H1 (cell line): ENCODE measurements at regions not wholly inside any gene's neighbourhood (a gene's known extent, or its start where the extent isn't known, plus 50 kb on each side); places are given as distances from the start of the nearest gene placed in this dataset.

Experiments used
- CTCF ChIA-PET: fragments of 300-600 bp; sonication (Branson Sonifier 250); formaldehyde crosslinking; loops from one replicate; lab custom pipeline; 2021; ENCODE audit not compliant: partially characterized antibody; lab: Charles Lee
- POLR2A ChIA-PET: fragments of 300-600 bp; sonication (Branson Sonifier 250); formaldehyde crosslinking; loops from one replicate; lab custom pipeline; 2021; ENCODE audit warnings: inconsistent platforms; ENCODE audit not compliant: partially characterized antibody; lab: Charles Lee
- DNase-seq, 2 experiments: peaks; one replicate each; pipeline versions ENCODE4 v3.0.0 to v3.0.0-alpha.2; 2010 to 2022; ENCODE audit warnings: low spot score in 2 of 2, low read depth in 1 of 2, mixed read lengths in 1 of 2
- FAIRE-seq: peaks from 2 replicates; lab custom pipeline; 2011; peaks lifted over from hg19 to GRCh38; lab: Jason Lieb, UNC
- H2AFZ ChIP-seq: 2 replicates; pipeline ENCODE4 v1.8.1; 2012; ENCODE audit warnings: low read length, inconsistent platforms
- H2AK5ac ChIP-seq: 2 replicates; pipeline ENCODE4 v1.6.1; 2013; ENCODE audit warnings: low read depth, low read length
- H2BK120ac ChIP-seq: replicated peaks from 2 replicates; pipeline ENCODE3; 2013; ENCODE audit warnings: low read depth, low read length, inconsistent platforms
- H2BK12ac ChIP-seq: 2 replicates; pipeline ENCODE4 v1.6.1; 2013; ENCODE audit warnings: low read depth, low read length
- H2BK15ac ChIP-seq: 2 replicates; pipeline ENCODE4 v1.6.1; 2013; ENCODE audit warnings: low read length
- H2BK20ac ChIP-seq: 2 replicates; pipeline ENCODE4 v1.6.1; 2013; ENCODE audit warnings: low read length
- H2BK5ac ChIP-seq: 2 replicates; pipeline ENCODE4 v1.6.1; 2013; ENCODE audit warnings: low read depth, low read length
- H3K14ac ChIP-seq: 2 replicates; pipeline ENCODE4 v1.6.1; 2013; ENCODE audit warnings: inconsistent platforms; ENCODE audit not compliant: insufficient read length
- H3K18ac ChIP-seq: 2 replicates; pipeline ENCODE4 v1.6.1; 2013; ENCODE audit warnings: low read length; ENCODE audit errors: extremely low read depth
- H3K23ac ChIP-seq: 2 replicates; pipeline ENCODE4 v1.6.1; 2013; ENCODE audit warnings: inconsistent platforms; ENCODE audit not compliant: insufficient read length
- H3K23me2 ChIP-seq: 2 replicates; pipeline ENCODE4 v1.6.1; 2013; ENCODE audit warnings: low read depth, low read length
- H3K27ac ChIP-seq: 2 replicates; pipeline ENCODE4 v1.6.1; 2011; ENCODE audit warnings: low read depth, low read length, inconsistent platforms
- H3K27me3 ChIP-seq, 4 experiments: replicated peaks in 1 of 4; 1 replicate in 1 of 4; 2 replicates in 3 of 4; pipeline versions ENCODE4 v1.6.1 to v1.8.1; 2011 to 2013; ENCODE audit warnings: low read length in 3 of 4, mild to moderate bottlenecking in 3 of 4, inconsistent platforms in 2 of 4, mixed read lengths in 2 of 4, moderate library complexity in 1 of 4; ENCODE audit not compliant: control insufficient read depth in 3 of 4, insufficient read depth in 3 of 4; ENCODE audit errors: extremely low read depth in 1 of 4
- H3K36me3 ChIP-seq, 4 experiments: 2 replicates each; pipeline versions ENCODE4 v1.6.1 to v1.8.1; 2011 to 2013; ENCODE audit warnings: mild to moderate bottlenecking in 4 of 4, low read length in 3 of 4, moderate library complexity in 2 of 4, control low read depth in 1 of 4, inconsistent platforms in 1 of 4; ENCODE audit not compliant: insufficient read depth in 4 of 4, control insufficient read depth in 2 of 4
- H3K4ac ChIP-seq: replicated peaks from 2 replicates; pipeline ENCODE3; 2013; ENCODE audit warnings: low read length, low read depth, mixed read lengths, inconsistent platforms; ENCODE audit not compliant: insufficient read length
- H3K4me1 ChIP-seq, 4 experiments: replicated peaks in 1 of 4; 1 replicate in 1 of 4; 2 replicates in 3 of 4; pipeline versions ENCODE4 v1.6.1 to v1.8.1; 2011 to 2013; ENCODE audit warnings: low read length in 3 of 4, inconsistent platforms in 2 of 4, mixed read lengths in 1 of 4; ENCODE audit not compliant: insufficient read depth in 4 of 4, control insufficient read depth in 3 of 4
- H3K4me2 ChIP-seq, 2 experiments: 2 replicates each; pipeline versions ENCODE4 v1.6.1 to v1.8.1; 2011 to 2013; ENCODE audit warnings: low read depth in 2 of 2, low read length in 2 of 2, control low read depth in 1 of 2, inconsistent platforms in 1 of 2, mild to moderate bottlenecking in 1 of 2; ENCODE audit not compliant: insufficient read depth in 1 of 2
- H3K4me3 ChIP-seq, 4 experiments: fragments of 200-600, 300-600 bp in 1 of 4; sonication (generic), shearing (Covaris generic), sonication (Bioruptor Twin) in 1 of 4; 2 replicates each; pipeline versions ENCODE4 v1.5.1 to v1.8.1; 2011 to 2016; ENCODE audit warnings: low read length in 4 of 4, low read depth in 3 of 4, control low read depth in 2 of 4, inconsistent platforms in 2 of 4, mild to moderate bottlenecking in 2 of 4, mixed read lengths in 1 of 4, moderate library complexity in 1 of 4; ENCODE audit not compliant: insufficient read depth in 2 of 4; ENCODE audit errors: extremely low read depth in 1 of 4
- H3K56ac ChIP-seq: replicated peaks from 2 replicates; pipeline ENCODE3; 2013; ENCODE audit warnings: low read depth, mild to moderate bottlenecking, mixed read lengths, low read length, inconsistent platforms; ENCODE audit not compliant: insufficient read length
- H3K79me1 ChIP-seq: 2 replicates; pipeline ENCODE4 v1.6.1; 2013; ENCODE audit warnings: low read depth, low read length, control low read depth
- H3K79me2 ChIP-seq, 2 experiments: 2 replicates each; pipeline versions ENCODE4 v1.6.1 to v1.8.1; 2012 to 2013; ENCODE audit warnings: low read length in 2 of 2, mild to moderate bottlenecking in 2 of 2, inconsistent platforms in 1 of 2; ENCODE audit not compliant: insufficient read depth in 2 of 2, control insufficient read depth in 1 of 2
- H3K9ac ChIP-seq, 4 experiments: replicated peaks in 1 of 4; 1 replicate in 1 of 4; 2 replicates in 3 of 4; pipeline versions ENCODE4 v1.6.1 to v1.8.1; 2011 to 2013; ENCODE audit warnings: low read depth in 3 of 4, low read length in 3 of 4, control low read depth in 2 of 4, mild to moderate bottlenecking in 2 of 4, moderate library complexity in 2 of 4, inconsistent platforms in 1 of 4; ENCODE audit errors: extremely low read depth in 1 of 4
- H3K9me3 ChIP-seq, 2 experiments: 2 replicates each; pipeline versions ENCODE4 v1.6.1 to v1.8.1; 2012 to 2013; ENCODE audit warnings: mild to moderate bottlenecking in 2 of 2, moderate library complexity in 2 of 2, control low read depth in 1 of 2, inconsistent platforms in 1 of 2, low read depth in 1 of 2, low read length in 1 of 2, mixed read lengths in 1 of 2; ENCODE audit not compliant: insufficient read depth in 2 of 2
- H4K20me1 ChIP-seq, 2 experiments: replicated peaks in 1 of 2; 2 replicates each; pipeline versions ENCODE3 to v1.8.1; 2011 to 2013; ENCODE audit warnings: inconsistent platforms in 2 of 2, low read length in 2 of 2, mild to moderate bottlenecking in 1 of 2; ENCODE audit not compliant: insufficient read depth in 2 of 2, control insufficient read depth in 1 of 2
- H4K5ac ChIP-seq: 2 replicates; pipeline ENCODE4 v1.6.1; 2013; ENCODE audit warnings: low read length, low read depth, mixed read lengths, inconsistent platforms; ENCODE audit not compliant: insufficient read length
- H4K8ac ChIP-seq: 2 replicates; pipeline ENCODE4 v1.8.0; 2013; ENCODE audit warnings: mild to moderate bottlenecking, moderate library complexity, low read length, inconsistent platforms; ENCODE audit not compliant: insufficient read depth; ENCODE audit errors: extremely low read depth
- H4K91ac ChIP-seq: replicated peaks from 2 replicates; pipeline ENCODE3; 2013; ENCODE audit warnings: low read length, mixed read lengths, inconsistent platforms; ENCODE audit not compliant: insufficient read length
- ATF3 ChIP-seq: IDR thresholded peaks from 2 replicates; pipeline ENCODE4 v1.6.1; 2011; ENCODE audit warnings: low read depth, mild to moderate bottlenecking, low read length; ENCODE audit not compliant: insufficient read depth
- BCL11A ChIP-seq, 2 experiments: IDR thresholded peaks; one replicate each; pipeline ENCODE4 v1.6.1; 2011; ENCODE audit warnings: low read depth in 2 of 2, low read length in 2 of 2, mild to moderate bottlenecking in 2 of 2
- BRCA1 ChIP-seq: IDR thresholded peaks from 2 replicates; pipeline ENCODE4 v1.6.1; 2012; ENCODE audit warnings: low read depth, low read length, improper control_type of control experiment
- CBX8 ChIP-seq: fragments of 300-800, 300-1000 bp; sonication (generic); IDR thresholded peaks from 2 replicates; pipeline ENCODE4 v1.7.1; 2016; ENCODE audit warnings: low read depth, low read length, borderline replicate concordance
- E2F6 ChIP-seq: IDR thresholded peaks from 2 replicates; pipeline ENCODE4 v1.6.1; 2012; ENCODE audit warnings: inconsistent platforms
- EP300 ChIP-seq, 2 experiments: IDR thresholded peaks; 1 replicate in 1 of 2; 2 replicates in 1 of 2; pipeline ENCODE4 v1.6.1; 2011 to 2012; ENCODE audit warnings: low read depth in 2 of 2, low read length in 2 of 2, mild to moderate bottlenecking in 2 of 2, borderline replicate concordance in 1 of 2, inconsistent platforms in 1 of 2, moderate library complexity in 1 of 2
- KDM4A ChIP-seq: IDR thresholded peaks from one replicate; pipeline ENCODE4 v1.7.1; 2012; ENCODE audit warnings: low read depth, mild to moderate bottlenecking, moderate library complexity, low read length, inconsistent platforms; ENCODE audit not compliant: severe bottlenecking
- SIN3A ChIP-seq, 2 experiments: IDR thresholded peaks in 1 of 2; conservative IDR thresholded peaks in 1 of 2; 2 replicates each; pipeline ENCODE4 v1.6.1; 2011 to 2012; ENCODE audit warnings: low read length in 2 of 2, improper control_type of control experiment in 1 of 2, low read depth in 1 of 2, mild to moderate bottlenecking in 1 of 2
- SIX5 ChIP-seq: IDR thresholded peaks from 2 replicates; pipeline ENCODE4 v1.6.1; 2011; ENCODE audit warnings: mild to moderate bottlenecking, low read depth, low read length
- SRF ChIP-seq: IDR thresholded peaks from 2 replicates; pipeline ENCODE4 v1.6.1; 2011; ENCODE audit warnings: mild to moderate bottlenecking, low read depth, low read length, moderate library complexity
- TCF12 ChIP-seq: IDR thresholded peaks from 2 replicates; pipeline ENCODE4 v1.6.1; 2011; ENCODE audit warnings: low read depth, mild to moderate bottlenecking, low read length
- ZNF274 ChIP-seq: IDR thresholded peaks from 2 replicates; pipeline ENCODE4 v1.7.0; 2012; ENCODE audit warnings: low read length, borderline replicate concordance; ENCODE audit errors: extremely low read depth
- WGBS, 2 experiments: shearing (Covaris generic) in 1 of 2; methylation state at CpG; one replicate each; pipeline versions ENCODE4 v1.1.6 to v1.1.7; 2013 to 2015; ENCODE audit warnings: low lambda C conversion rate in 2 of 2, mixed read lengths in 2 of 2, inconsistent platforms in 1 of 2, low coverage in 1 of 2, missing lambda C conversion rate in 1 of 2; ENCODE audit not compliant: insufficient replicate concordance in 2 of 2, insufficient coverage in 1 of 2, insufficient read length in 1 of 2; ENCODE audit errors: extremely low coverage in 1 of 2, missing lambda C conversion rate in 1 of 2; 5-methylcytosine and 5-hydroxymethylcytosine counted together

GRCh38 chr12:90257927-90258624, 549.4 kb upstream of the ATP2B1 start:
- Histone ChIP-seq H4K20me1 (no peaks in the 10 kb centered on the region), H3K79me2 (no peaks in the 10 kb centered on the region), H2BK15ac (no peak overlapping the region), H3K23ac (no peak overlapping the region), H2AFZ (no peak overlapping the region), H3K27ac (no peak overlapping the region), H2AK5ac (no peak overlapping the region), H3K9me3 (no peaks in the 10 kb centered on the region), H2BK20ac (no peak overlapping the region), H3K4ac (no peak overlapping the region), H3K18ac (no peak overlapping the region), H3K14ac (no peak overlapping the region), H2BK120ac (no peak overlapping the region), H3K4me1 (no peaks in the 10 kb centered on the region), H4K91ac (no peak overlapping the region), H3K79me1 (no peaks in the 10 kb centered on the region), H4K8ac (no peak overlapping the region), H3K4me3 (no peak overlapping the region), H2BK5ac (0 out of 2 replicates have a peak overlapping the region, but pooled peaks have one; percentile 5), H3K56ac (no peak overlapping the region), H3K27me3 (peaks cover 0 to 1% (median 0%) of the 10 kb centered on the region in 4 experiments; a peak in 1 of 7 replicates), H4K5ac (no peak overlapping the region), H3K9ac (no peak overlapping the region), H3K23me2 (no peaks in the 10 kb centered on the region), H3K4me2 (no peak overlapping the region), H2BK12ac (no peak overlapping the region), H3K36me3 (no peaks in the 10 kb centered on the region)
- FAIRE-seq (no peak), DNase-seq (no peak)
- 95% methylated on average over 4 of the region's 4 CpGs; no CpG with 5 or more reads in 1 of the 2 experiments for WGBS, 2 experiments
- ChIA-PET POLR2A (no interaction called here), CTCF (no interaction called here)
- TF ChIP-seq BCL11A (IDR thresholded peaks at IDR 0.05; ENCODE audit: low read depth in 2 of 2, low read length in 2 of 2) = no peak
- no peak for TF ChIP-seq ZNF274
- TF ChIP-seq ATF3 = no peak
- TF ChIP-seq BRCA1 = no peak
- no peak for TF ChIP-seq KDM4A
- no peak for TF ChIP-seq E2F6
- TF ChIP-seq SRF = no peak
- no peak for TF ChIP-seq SIX5
- no peak for TF ChIP-seq TCF12
- no peak for TF ChIP-seq CBX8
- TF ChIP-seq SIN3A (conservative IDR thresholded peaks at IDR 0.05 in 1 of 2, IDR thresholded peaks at IDR 0.05 in 1 of 2; ENCODE audit: low read depth in 1 of 2, low read length in 2 of 2) = no peak
- TF ChIP-seq EP300 (IDR thresholded peaks at IDR 0.05; ENCODE audit: borderline replicate concordance in 1 of 2, low read depth in 2 of 2, low read length in 2 of 2) = no peak
